Spleen (tissue), 11 donors: ENCODE measurements at regions not wholly inside any gene's neighbourhood (a gene's known extent, or its start where the extent isn't known, plus 50 kb on each side); places are given as distances from the start of the nearest gene placed in this dataset.

ENCODE experiments used
- DNase-seq: peaks from one replicate; pipeline ENCODE4 v3.0.0-alpha.2; 2020
- H3K27ac ChIP-seq, 8 donors: fragments of 200-600 bp; sonication (generic) in 7 of 8; 1 replicate in 4 of 8; 2 replicates in 4 of 8; pipeline versions ENCODE4 v1.5.0 to v1.8.0; 2016 to 2021; ENCODE audit warnings: inconsistent platforms in 4 of 8, mild to moderate bottlenecking in 4 of 8, moderate library complexity in 1 of 8
- H3K27me3 ChIP-seq, 7 donors: fragments of 200-600 bp; sonication (generic) in 6 of 7; replicated peaks in 1 of 7; 1 replicate in 4 of 7; 2 replicates in 3 of 7; pipeline versions ENCODE4 v1.5.0 to v1.8.0; 2016 to 2021; ENCODE audit warnings: inconsistent platforms in 3 of 7, mild to moderate bottlenecking in 1 of 7
- H3K36me3 ChIP-seq, 6 donors: fragments of 200-600 bp; sonication (generic) in 5 of 6; 1 replicate in 4 of 6; 2 replicates in 2 of 6; pipeline versions ENCODE4 v1.5.0 to v1.8.0; 2016 to 2021; ENCODE audit warnings: inconsistent platforms in 2 of 6
- H3K4me1 ChIP-seq, 6 donors: fragments of 200-600 bp; sonication (generic) in 5 of 6; 1 replicate in 3 of 6; 2 replicates in 3 of 6; pipeline versions ENCODE4 v1.5.0 to v1.8.0; 2016 to 2021; ENCODE audit warnings: inconsistent platforms in 3 of 6
- H3K4me3 ChIP-seq, 8 donors: fragments of 200-600 bp; sonication (generic) in 7 of 8; 1 replicate in 4 of 8; 2 replicates in 4 of 8; pipeline versions ENCODE4 v1.5.0 to v1.8.0; 2016 to 2021; ENCODE audit warnings: inconsistent platforms in 4 of 8, mild to moderate bottlenecking in 4 of 8, moderate library complexity in 2 of 8
- H3K9me3 ChIP-seq, 8 donors: fragments of 200-600 bp; sonication (generic) in 7 of 8; 1 replicate in 4 of 8; 2 replicates in 4 of 8; pipeline versions ENCODE4 v1.5.0 to v1.8.0; 2016 to 2021; ENCODE audit warnings: inconsistent platforms in 4 of 8
- POLR2A ChIP-seq, 3 donors: fragments of 450-650 bp; IDR thresholded peaks; one replicate each; pipeline ENCODE4 v1.5.1; 2017; ENCODE audit warnings: antibody characterized with exemption in 3 of 3, mild to moderate bottlenecking in 1 of 3
- POLR2AphosphoS5 ChIP-seq, 3 donors: sonication (generic); formaldehyde crosslinking; IDR thresholded peaks; one replicate each; pipeline ENCODE4 v1.5.1; 2017; ENCODE audit warnings: antibody characterized with exemption in 3 of 3
- WGBS, 5 donors: extraction: QIAGEN DNeasy Blood & Tissue Kit in 3 of 5; methylation state at CpG; one replicate each; pipeline versions ENCODE4 v1.1.5 to v1.1.7; 2013 to 2018; 5-methylcytosine and 5-hydroxymethylcytosine counted together
- intact Hi-C: fragments of 100-400 bp; cut with DNase I; formaldehyde crosslinking; loops from one replicate; pipeline ENCODE4 v1.15.0; 2023; ENCODE audit warnings: low total_unique reads
- TF ChIP-seq, protein P1 (sequence below), 11 experiments: fragments of 200-600 bp in 7 of 11; fragments of 450-650 bp in 4 of 11; sonication (generic) in 4 of 11; IDR thresholded peaks in 8 of 11; conservative IDR thresholded peaks in 3 of 11; 1 replicate in 7 of 11; 2 replicates in 4 of 11; pipeline versions ENCODE4 v1.4.0 to v1.8.0; 2016 to 2021; ENCODE audit warnings: antibody characterized with exemption in 11 of 11, inconsistent platforms in 4 of 11, mild to moderate bottlenecking in 1 of 11
- donor health status: healthy with polysubstance abuse.
- donor health status: DM: no; HTN: no; CAD: no; lungs with moderate emphysema.
- donor health status: DM: no; HTN: no; CAD: no.
- donor health status: Bipolar disorder and iron deficiency.
- donor health status: healthy.
- donor health status: DM: no; HTN: no; CAD: no.
- donor health status: DM: yes; HTN: yes; CAD: no.

GRCh38 chr7:110387689-110388088 is 703.2 kb upstream of the LRRN3 start:
- 64 to 78% (median 73%) methylated on average over 3 of the region's 3 CpGs for WGBS, 5 donors
- H3K36me3 ChIP-seq: no peaks in the 10 kb centered on the region
- H3K9me3 ChIP-seq: no peaks in the 10 kb centered on the region
- no peaks in the 10 kb centered on the region for H3K4me1 ChIP-seq
- intact Hi-C loops: no loop called here
- H3K27ac ChIP-seq: no peak overlapping the region
- no peak overlapping the region for H3K4me3 ChIP-seq
- no peaks in the 10 kb centered on the region for H3K27me3 ChIP-seq
- no peak for DNase-seq
- TF ChIP-seq POLR2A (IDR thresholded peaks at IDR 0.05) (no peak), POLR2AphosphoS5 (IDR thresholded peaks at IDR 0.05) (no peak)
- TF ChIP-seq, protein P1, sequence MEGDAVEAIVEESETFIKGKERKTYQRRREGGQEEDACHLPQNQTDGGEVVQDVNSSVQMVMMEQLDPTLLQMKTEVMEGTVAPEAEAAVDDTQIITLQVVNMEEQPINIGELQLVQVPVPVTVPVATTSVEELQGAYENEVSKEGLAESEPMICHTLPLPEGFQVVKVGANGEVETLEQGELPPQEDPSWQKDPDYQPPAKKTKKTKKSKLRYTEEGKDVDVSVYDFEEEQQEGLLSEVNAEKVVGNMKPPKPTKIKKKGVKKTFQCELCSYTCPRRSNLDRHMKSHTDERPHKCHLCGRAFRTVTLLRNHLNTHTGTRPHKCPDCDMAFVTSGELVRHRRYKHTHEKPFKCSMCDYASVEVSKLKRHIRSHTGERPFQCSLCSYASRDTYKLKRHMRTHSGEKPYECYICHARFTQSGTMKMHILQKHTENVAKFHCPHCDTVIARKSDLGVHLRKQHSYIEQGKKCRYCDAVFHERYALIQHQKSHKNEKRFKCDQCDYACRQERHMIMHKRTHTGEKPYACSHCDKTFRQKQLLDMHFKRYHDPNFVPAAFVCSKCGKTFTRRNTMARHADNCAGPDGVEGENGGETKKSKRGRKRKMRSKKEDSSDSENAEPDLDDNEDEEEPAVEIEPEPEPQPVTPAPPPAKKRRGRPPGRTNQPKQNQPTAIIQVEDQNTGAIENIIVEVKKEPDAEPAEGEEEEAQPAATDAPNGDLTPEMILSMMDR (IDR thresholded peaks at IDR 0.05 in 8 of 11, conservative IDR thresholded peaks at IDR 0.05 in 3 of 11): no peak

DNA sequence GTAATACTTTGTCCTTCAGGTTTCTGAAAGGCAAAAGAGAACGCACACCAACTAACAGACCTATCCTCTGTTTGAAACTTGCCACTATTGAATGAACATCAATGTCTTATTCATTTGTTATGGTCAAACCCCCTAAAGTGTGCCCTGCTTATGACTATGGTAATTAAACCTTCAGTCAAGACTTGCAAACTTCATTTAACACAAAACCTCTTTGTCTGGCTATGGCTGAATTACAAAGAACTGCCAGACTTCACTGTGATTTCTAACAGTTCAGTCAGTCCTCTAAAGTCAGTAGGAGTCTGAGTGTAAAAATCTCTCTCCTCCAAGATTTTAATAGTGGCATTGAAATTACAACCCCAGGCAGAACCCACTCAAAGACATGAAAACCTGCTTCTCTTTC is 702.5 kb upstream of the LRRN3 start:
- Histone ChIP-seq H3K36me3 (no peaks in the 10 kb centered on the region), H3K9me3 (no peaks in the 10 kb centered on the region), H3K4me1 (no peaks in the 10 kb centered on the region), H3K27me3 (no peaks in the 10 kb centered on the region), H3K4me3 (no peak overlapping the region), H3K27ac (no peak overlapping the region)
- intact Hi-C loops: no loop called here
- TF ChIP-seq POLR2A (IDR thresholded peaks at IDR 0.05): no peak
- TF ChIP-seq, protein P1 (IDR thresholded peaks at IDR 0.05 in 8 of 11, conservative IDR thresholded peaks at IDR 0.05 in 3 of 11): no peak
- TF ChIP-seq POLR2AphosphoS5 (IDR thresholded peaks at IDR 0.05): no peak
- WGBS, 5 donors: 82 to 98% (median 87%) methylated on average over 1 of the region's 1 CpG
- no peak for DNase-seq

GRCh38 chr7:110396021-110396420 is 694.9 kb upstream of the LRRN3 start:
- TF ChIP-seq POLR2A (IDR thresholded peaks at IDR 0.05): no peak
- no peak for TF ChIP-seq POLR2AphosphoS5 (IDR thresholded peaks at IDR 0.05)
- TF ChIP-seq, protein P1 (IDR thresholded peaks at IDR 0.05 in 8 of 11, conservative IDR thresholded peaks at IDR 0.05 in 3 of 11): no peak
- Histone ChIP-seq H3K4me3 (no peak overlapping the region), H3K27me3 (no peaks in the 10 kb centered on the region), H3K36me3 (no peaks in the 10 kb centered on the region), H3K27ac (no peak overlapping the region), H3K4me1 (no peaks in the 10 kb centered on the region), H3K9me3 (no peaks in the 10 kb centered on the region)
- intact Hi-C loops: no loop called here
- DNase-seq: no peak

DNA sequence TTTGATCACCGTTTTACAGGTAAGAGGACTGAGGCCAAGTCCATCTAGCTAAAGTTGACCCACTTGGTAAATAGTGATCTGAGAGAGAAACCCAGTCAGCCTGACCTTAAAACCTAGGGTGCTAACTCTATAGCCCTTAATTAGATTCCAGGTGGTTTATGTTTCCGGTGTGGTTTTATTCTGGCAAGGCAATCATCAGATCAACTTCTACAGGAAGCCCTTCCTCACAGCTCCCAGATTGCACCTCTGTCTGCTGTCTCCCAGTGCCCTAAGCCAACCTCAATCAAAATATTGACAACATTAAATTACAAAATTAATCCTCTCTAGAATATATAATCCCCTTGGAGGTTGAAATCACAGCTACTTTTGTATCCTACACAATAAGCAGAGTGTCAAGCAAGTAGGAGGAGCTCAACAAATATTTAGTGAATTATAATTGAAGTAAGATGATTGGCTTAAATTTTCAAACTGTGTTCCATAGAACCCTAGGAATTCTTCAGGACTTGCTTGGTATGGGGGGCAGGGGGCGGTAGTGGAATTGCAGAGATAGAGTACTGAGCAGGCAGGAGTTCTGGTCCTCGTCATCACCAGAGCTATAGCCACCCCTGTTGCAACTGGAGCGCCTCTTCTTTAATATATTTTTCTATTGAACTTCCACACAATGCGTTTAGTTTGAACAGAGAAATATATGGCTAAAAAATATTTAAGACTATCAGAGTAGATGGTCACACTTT is 692.8 kb upstream of the LRRN3 start:
- Histone ChIP-seq H3K9me3 (no peaks in the 10 kb centered on the region), H3K4me1 (no peaks in the 10 kb centered on the region), H3K4me3 (no peak overlapping the region), H3K27me3 (no peaks in the 10 kb centered on the region), H3K36me3 (no peaks in the 10 kb centered on the region), H3K27ac (no peak overlapping the region)
- WGBS, 5 donors: 81 to 93% (median 90%) methylated on average over 6 of the region's 6 CpGs
- DNase-seq: no peak
- intact Hi-C loops: no loop called here
- no peak for TF ChIP-seq POLR2AphosphoS5 (IDR thresholded peaks at IDR 0.05)
- TF ChIP-seq POLR2A (IDR thresholded peaks at IDR 0.05): no peak
- TF ChIP-seq, protein P1 (IDR thresholded peaks at IDR 0.05 in 8 of 11, conservative IDR thresholded peaks at IDR 0.05 in 3 of 11): no peak
